ENCODE measurements at regions not wholly inside any gene's neighbourhood (a gene's known extent, or its start where the extent isn't known, plus 50 kb on each side); places are given as distances from the start of the nearest gene placed in this dataset.

- TF ChIP-seq POLR2AphosphoS5 (IDR thresholded peaks at IDR 0.05; ENCODE audit: low read depth, low read length) (no peak), CTCF (IDR thresholded peaks at IDR 0.05) (no peak), TCF7L2 (IDR thresholded peaks at IDR 0.05; ENCODE audit: low read depth, low read length) (no peak), SIN3A (IDR thresholded peaks at IDR 0.05; ENCODE audit: borderline replicate concordance, insufficient read depth, low read depth, low read length) (no peak)
- TF ChIP-seq, protein P1, sequence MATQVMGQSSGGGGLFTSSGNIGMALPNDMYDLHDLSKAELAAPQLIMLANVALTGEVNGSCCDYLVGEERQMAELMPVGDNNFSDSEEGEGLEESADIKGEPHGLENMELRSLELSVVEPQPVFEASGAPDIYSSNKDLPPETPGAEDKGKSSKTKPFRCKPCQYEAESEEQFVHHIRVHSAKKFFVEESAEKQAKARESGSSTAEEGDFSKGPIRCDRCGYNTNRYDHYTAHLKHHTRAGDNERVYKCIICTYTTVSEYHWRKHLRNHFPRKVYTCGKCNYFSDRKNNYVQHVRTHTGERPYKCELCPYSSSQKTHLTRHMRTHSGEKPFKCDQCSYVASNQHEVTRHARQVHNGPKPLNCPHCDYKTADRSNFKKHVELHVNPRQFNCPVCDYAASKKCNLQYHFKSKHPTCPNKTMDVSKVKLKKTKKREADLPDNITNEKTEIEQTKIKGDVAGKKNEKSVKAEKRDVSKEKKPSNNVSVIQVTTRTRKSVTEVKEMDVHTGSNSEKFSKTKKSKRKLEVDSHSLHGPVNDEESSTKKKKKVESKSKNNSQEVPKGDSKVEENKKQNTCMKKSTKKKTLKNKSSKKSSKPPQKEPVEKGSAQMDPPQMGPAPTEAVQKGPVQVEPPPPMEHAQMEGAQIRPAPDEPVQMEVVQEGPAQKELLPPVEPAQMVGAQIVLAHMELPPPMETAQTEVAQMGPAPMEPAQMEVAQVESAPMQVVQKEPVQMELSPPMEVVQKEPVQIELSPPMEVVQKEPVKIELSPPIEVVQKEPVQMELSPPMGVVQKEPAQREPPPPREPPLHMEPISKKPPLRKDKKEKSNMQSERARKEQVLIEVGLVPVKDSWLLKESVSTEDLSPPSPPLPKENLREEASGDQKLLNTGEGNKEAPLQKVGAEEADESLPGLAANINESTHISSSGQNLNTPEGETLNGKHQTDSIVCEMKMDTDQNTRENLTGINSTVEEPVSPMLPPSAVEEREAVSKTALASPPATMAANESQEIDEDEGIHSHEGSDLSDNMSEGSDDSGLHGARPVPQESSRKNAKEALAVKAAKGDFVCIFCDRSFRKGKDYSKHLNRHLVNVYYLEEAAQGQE (IDR thresholded peaks at IDR 0.05; ENCODE audit: insufficient read depth in 1 of 2, low read depth in 2 of 2, low read length in 1 of 2), result no peak
Measured at GRCh38 chr15:24146251-24146650, 459.1 kb upstream of the NDN start.
